ENCODE measurements at regions not wholly inside any gene's neighbourhood (a gene's known extent, or its start where the extent isn't known, plus 50 kb on each side); places are given as distances from the start of the nearest gene placed in this dataset.

GRCh38 chr11:103659743-103660142 is 376.7 kb upstream of the DDI1 start:
- Histone ChIP-seq H3K4me3 (ENCODE audit: low read depth in 2 of 2, low read length in 2 of 2) (no peak overlapping the region), H3K27ac (ENCODE audit: low read length) (no peak overlapping the region), H3K36me3 (ENCODE audit: control insufficient read depth, insufficient read depth, low read length) (no peaks in the 10 kb centered on the region), H3K27me3 (ENCODE audit: control insufficient read depth, insufficient read depth, low read length) (no peaks in the 10 kb centered on the region), H3K4me1 (ENCODE audit: control insufficient read depth, insufficient read depth, low read length) (no peaks in the 10 kb centered on the region), H3K9me3 (ENCODE audit: control insufficient read depth, insufficient read depth, low read depth, low read length) (no peaks in the 10 kb centered on the region)
- ATAC-seq (no peak), DNase-seq (ENCODE audit: low read depth, low spot score) (no peak)
- intact Hi-C loops (cut with micrococcal nuclease; ENCODE audit: unreplicated experiment), result no loop called here
- CTCF ChIA-PET, result interaction anchor here (0.7 kb wide), 1 partner anchor 20 kb away, joined by 4 read pairs; no protein-coding TSS in a partner anchor
- POLR2A ChIA-PET, result no interaction called here
- no TSS peak for BruUV-seq (replicated peaks)
- TF ChIP-seq CTCF (IDR thresholded peaks at IDR 0.05) (peak; percentile 16; the same call in 1 of the 2 replicates), POLR2AphosphoS5 (IDR thresholded peaks at IDR 0.05; ENCODE audit: low read depth, low read length) (no peak), TCF7L2 (IDR thresholded peaks at IDR 0.05; ENCODE audit: low read depth, low read length) (no peak)
- in situ Hi-C loops (cut with HindIII; ENCODE audit: low pct_unique_long_range_greater_than_20kb, low sequenced_read_pairs), result no loop called here

- H3K36me3 ChIP-seq (ENCODE audit: control insufficient read depth, insufficient read depth, low read length), result no peaks in the 10 kb centered on the region
- H3K4me3 ChIP-seq (ENCODE audit: low read depth in 2 of 2, low read length in 2 of 2), result no peak overlapping the region
- ATAC-seq, result no peak
- H3K9me3 ChIP-seq (ENCODE audit: control insufficient read depth, insufficient read depth, low read depth, low read length), result no peaks in the 10 kb centered on the region
- H3K4me1 ChIP-seq (ENCODE audit: control insufficient read depth, insufficient read depth, low read length), result no peaks in the 10 kb centered on the region
- no peaks in the 10 kb centered on the region for H3K27me3 ChIP-seq (ENCODE audit: control insufficient read depth, insufficient read depth, low read length)
- ChIA-PET CTCF (no interaction called here), POLR2A (no interaction called here)
- no peak for DNase-seq (ENCODE audit: low read depth, low spot score)
- no TSS peak for BruUV-seq (replicated peaks)
- in situ Hi-C loops (cut with HindIII; ENCODE audit: low pct_unique_long_range_greater_than_20kb, low sequenced_read_pairs) (no loop called here), intact Hi-C loops (cut with micrococcal nuclease; ENCODE audit: unreplicated experiment) (no loop called here)
- TF ChIP-seq SIN3A (IDR thresholded peaks at IDR 0.05; ENCODE audit: borderline replicate concordance, insufficient read depth, low read depth, low read length), result no peak
- TF ChIP-seq REST (IDR thresholded peaks at IDR 0.05; ENCODE audit: insufficient read depth in 1 of 2, low read depth in 2 of 2, low read length in 1 of 2), result no peak
- TF ChIP-seq TCF7L2 (IDR thresholded peaks at IDR 0.05; ENCODE audit: low read depth, low read length), result no peak
- TF ChIP-seq CTCF (IDR thresholded peaks at IDR 0.05), result no peak
- no peak for TF ChIP-seq POLR2AphosphoS5 (IDR thresholded peaks at IDR 0.05; ENCODE audit: low read depth, low read length)
- no peak overlapping the region for H3K27ac ChIP-seq (ENCODE audit: low read length)
Observed at GRCh38 chr11:103661185-103661584, 375.3 kb upstream of the DDI1 start.
